ENCODE measurements at regions not wholly inside any gene's neighbourhood (a gene's known extent, or its start where the extent isn't known, plus 50 kb on each side); places are given as distances from the start of the nearest gene placed in this dataset.
"Not testable (repeated sequence)": the region's sequence is repeated elsewhere in the genome, so short reads cannot be mapped to it uniquely, and the experiment has no call there.

DNA sequence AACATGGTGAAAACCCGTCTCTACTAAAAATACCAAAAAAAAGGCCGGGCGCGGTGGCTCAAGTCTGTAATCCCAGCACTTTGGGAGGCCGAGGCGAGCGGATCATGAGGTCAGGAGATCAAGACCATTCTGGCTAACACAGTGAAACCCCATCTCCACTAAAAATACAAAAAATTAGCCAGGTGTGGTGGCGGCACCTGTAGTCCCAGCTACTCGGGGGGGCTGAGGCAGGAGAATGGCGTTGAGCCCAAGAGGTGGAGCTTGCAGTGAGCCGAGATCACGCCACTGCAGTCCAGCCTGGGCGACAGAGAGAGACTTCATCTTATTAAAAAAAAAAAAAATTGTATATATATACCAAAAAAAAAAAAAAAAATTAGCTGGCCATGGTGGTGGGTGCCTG is 533.8 kb downstream of the DMRTA1 start:
- TF ChIP-seq, protein P1, sequence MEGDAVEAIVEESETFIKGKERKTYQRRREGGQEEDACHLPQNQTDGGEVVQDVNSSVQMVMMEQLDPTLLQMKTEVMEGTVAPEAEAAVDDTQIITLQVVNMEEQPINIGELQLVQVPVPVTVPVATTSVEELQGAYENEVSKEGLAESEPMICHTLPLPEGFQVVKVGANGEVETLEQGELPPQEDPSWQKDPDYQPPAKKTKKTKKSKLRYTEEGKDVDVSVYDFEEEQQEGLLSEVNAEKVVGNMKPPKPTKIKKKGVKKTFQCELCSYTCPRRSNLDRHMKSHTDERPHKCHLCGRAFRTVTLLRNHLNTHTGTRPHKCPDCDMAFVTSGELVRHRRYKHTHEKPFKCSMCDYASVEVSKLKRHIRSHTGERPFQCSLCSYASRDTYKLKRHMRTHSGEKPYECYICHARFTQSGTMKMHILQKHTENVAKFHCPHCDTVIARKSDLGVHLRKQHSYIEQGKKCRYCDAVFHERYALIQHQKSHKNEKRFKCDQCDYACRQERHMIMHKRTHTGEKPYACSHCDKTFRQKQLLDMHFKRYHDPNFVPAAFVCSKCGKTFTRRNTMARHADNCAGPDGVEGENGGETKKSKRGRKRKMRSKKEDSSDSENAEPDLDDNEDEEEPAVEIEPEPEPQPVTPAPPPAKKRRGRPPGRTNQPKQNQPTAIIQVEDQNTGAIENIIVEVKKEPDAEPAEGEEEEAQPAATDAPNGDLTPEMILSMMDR (IDR thresholded peaks at IDR 0.05) = not testable (repeated sequence)
- not testable (repeated sequence) for TF ChIP-seq POLR2AphosphoS5, POLR2A (IDR thresholded peaks at IDR 0.05)
